ENCODE measurements at regions not wholly inside any gene's neighbourhood (a gene's known extent, or its start where the extent isn't known, plus 50 kb on each side); places are given as distances from the start of the nearest gene placed in this dataset.

DNA sequence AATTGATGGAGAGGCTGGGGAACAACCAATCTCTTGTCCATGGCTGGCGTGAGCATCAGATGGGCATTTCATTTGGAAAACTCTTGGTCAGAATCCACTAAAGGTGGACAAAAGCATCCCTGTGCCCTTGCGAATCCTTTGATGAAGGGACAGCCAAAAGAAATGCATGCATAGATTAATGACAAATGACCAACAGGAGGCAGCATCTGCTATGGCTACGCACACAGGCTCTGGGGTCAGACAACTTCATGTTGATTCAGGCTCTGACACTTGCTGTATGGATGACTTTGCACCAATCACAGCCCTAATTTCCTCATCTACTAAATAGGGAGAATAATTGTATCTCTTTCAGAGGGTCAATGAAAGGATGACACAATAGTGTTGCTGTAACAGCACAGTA, 117.5 kb downstream of the ASCL4 start:
- DNase-seq (ENCODE audit: low read depth): no peak

DNA sequence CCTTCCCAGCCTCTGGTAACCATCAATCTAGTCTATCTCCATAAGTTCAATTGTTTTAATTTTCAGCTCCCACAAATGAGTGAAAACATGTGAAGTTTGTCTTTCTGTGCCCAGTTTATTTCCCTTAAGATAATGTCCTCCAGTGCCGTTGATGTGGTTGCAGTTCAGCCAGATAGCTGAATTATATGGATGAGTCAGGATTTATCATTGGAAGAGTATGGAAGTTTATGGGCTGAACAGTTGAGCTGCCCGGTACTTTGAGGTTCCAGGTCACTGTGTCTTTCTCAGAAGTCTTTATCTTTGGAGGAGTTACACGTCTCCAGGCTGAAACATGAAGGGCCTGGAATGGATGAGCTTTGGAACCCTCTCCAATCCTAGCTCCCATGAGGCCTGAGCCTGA, 120.1 kb downstream of the ASCL4 start:
- DNase-seq (ENCODE audit: low read depth): no peak

DNA sequence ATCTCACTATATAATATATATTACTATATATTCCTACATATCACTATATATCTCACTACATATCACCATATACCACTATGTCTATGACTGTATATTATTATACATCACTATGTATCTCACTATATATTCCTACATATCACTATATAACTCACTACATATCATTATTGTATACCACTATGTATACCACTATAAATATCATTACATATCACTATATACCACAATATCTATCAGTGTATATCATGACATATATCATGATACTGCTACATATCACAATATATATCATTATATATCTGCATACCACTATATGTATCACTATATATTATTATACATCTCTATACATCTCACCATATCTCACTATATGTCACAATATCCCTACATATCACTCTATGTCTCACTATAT, 121.5 kb downstream of the ASCL4 start:
- DNase-seq (ENCODE audit: low read depth): no peak

DNA sequence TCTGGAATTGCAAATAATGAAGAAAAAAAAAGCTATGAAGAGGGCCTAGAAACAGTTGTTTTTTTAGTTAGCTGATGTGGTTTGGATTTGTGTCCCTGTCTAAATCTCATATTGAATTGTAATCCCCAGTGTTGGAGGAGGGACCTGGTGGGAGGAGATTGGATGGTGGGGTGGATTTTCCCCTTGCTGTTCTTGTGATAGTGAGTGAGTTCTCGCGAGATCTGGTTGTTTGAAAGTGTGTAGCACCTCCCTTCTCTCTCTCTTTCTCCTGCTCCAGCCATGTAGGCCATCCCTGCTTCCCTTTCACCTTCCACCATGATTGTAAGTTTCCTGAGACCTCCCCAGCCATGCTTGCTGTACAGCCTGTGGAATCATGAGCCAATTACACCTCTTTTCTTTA, 126.1 kb downstream of the ASCL4 start:
- no peak for DNase-seq (ENCODE audit: low read depth)

DNA sequence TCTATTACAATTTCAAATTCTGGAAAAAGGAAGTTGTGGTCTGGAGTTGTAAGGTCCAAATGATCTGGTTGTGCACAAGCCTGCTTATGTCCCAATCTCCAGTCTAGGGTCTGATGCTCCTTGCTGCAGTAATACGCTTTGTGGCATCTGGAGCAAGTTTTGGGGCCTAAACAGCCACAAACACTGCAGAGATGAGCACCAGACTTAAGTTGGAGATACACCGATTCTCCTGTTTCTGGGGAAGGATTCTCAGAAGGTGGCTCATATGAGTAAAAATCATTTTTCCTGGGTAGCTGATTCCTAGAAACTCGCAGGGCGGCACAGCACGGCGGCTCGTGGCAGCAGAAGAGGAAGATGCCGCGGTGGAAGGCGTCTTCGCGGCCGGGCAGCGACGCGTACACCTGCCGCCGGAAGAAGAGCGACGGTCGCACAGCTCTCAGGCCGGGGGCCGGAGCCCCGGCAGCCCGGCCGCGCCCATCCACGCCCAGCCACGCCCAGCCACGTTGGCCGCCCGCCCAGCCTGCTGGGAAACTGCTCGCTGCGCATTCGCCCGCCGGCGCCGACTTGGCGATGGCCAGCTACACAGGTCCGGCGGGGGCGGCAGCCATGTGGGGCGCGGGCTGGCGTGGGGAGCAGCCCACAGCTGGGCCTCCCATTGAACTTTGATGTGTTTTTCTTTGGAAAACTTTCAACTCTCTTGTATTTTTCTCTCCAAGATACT, 129.0 kb downstream of the ASCL4 start:
- DNase-seq (ENCODE audit: low read depth): no peak

DNA sequence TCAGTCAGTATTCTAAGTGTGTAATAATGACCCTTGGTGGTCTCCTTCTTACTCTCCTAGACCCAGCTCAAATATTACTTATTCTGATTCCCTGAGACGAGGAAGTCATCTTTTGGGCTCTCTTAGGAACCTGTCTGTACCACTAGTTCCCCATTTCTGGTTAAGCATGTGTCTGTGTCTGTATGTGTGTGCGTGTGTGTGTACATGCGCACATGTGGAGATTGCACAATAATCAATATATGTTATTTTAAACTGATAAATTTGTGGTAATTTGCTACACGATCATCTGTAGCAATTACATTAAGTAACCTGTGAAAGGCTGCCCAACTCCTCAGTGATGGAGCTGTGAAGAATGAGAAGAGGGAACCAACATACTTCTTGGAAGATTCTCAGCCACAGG, 132.2 kb downstream of the ASCL4 start:
- DNase-seq (ENCODE audit: low read depth): no peak

DNA sequence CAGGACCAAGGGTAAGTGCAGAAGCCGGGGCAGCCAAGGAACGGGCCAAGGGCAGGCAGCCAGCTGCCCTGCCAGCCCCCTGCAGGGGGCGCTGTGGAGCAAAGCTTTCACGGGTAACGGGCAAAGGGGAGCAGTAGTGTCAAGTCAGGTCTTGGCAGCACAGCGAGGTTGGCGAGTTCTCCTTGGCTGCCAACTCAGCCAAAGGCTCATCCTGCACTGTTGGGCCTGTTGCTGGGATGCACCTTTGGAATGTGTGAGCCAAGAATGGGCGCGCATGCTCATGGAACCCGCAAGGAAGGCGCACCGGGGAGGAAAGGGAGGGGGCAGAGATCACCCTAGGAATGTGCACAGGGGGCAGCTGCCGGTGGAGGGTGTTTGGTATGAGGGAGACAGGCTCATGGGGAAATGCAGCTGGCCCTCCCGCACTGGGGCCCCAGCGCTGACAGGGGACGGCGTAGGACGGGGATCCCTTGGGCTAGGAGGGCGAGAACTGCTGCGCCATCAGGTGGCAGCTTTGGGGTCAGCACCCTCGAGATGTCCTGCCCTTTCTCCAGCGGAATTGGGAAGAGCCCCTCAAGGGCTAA, 138.0 kb downstream of the ASCL4 start:
- DNase-seq (ENCODE audit: low read depth): peak; percentile 24

DNA sequence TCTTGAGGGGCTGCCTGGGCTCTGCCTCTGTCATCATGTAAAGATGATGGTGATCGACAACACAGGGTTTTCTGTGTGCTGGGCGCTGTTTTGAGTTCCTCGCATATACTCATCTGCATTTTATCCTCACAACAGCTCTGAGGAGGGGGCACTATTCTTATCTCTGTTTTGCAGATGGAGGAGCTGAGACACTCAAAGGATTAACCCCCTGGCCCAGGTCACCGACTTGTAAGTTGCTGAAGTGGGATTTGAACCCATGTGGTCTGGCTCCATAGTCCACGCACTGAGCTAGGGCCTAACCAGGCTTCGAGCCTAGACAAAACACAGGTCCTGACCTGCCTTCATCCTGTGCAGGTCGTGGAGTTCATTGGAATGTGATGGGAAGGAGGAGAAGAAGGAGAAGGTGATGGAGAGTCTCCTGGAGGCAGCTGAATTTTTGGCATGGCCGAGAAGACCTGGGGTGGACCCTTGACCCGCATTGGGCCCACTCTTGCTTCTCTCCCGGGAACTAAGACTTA, 140.0 kb downstream of the ASCL4 start:
- DNase-seq (ENCODE audit: low read depth): no peak

DNA sequence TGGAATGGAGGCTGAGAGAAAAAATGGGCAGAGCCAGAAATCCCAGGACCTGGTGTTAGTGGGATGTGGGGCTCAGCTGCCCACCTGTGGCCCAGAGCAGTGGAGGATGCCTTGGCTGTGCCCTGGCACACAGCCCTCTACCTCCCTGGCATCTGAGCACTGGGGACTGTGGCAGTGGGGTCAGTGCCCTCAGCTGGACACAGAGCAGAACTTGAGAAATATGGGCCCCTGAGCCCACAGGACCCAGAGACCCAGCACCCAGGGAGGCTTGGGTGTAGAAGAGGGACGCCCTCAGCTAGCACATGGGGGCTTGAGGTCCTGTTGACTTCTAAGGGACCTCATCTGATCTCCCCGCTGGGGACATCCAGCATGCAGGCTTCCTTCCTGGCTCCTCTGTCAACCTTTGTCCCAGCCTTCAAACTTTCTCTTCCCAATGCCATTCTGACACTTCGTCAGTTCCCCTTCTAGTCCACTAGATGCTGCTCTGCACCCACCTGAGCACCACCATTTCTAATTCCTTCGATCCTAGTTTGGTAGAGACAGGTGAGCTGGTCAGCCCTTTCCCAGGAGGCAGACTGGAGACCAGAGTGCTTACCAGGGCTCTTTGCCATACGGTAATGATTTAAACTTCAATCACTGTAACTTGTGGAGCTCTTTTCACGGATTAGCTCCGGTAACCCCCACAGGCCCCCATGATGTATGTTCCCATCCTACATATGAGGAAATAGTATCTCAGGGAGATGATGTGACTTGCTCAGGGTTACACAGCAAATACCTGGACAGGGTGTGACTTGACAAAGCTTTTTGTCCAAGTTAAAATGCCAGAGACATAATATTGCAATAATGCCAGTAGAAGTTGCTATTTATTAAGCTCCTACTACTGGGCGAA, 143.7 kb downstream of the ASCL4 start:
- no peak for DNase-seq (ENCODE audit: low read depth)

DNA sequence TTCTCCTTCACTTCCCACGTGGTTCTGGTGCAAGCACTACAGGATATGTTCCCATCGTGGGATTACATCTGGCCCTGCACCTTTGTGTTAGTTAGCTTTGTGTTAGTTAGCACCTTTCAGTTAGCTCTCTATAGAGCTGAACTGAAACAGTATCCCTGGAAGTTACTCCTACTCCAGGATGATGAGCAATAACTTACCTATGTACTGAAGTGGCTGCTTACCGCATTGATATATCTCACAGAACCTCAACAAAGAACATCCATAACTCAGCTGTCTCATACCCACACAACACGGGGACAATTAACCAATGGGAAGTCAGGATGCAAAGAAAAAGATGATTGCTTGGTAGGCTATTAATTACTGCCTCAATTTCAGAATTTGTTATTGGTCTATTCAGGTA, 146.6 kb downstream of the ASCL4 start:
- no peak for DNase-seq (ENCODE audit: low read depth)

DNA sequence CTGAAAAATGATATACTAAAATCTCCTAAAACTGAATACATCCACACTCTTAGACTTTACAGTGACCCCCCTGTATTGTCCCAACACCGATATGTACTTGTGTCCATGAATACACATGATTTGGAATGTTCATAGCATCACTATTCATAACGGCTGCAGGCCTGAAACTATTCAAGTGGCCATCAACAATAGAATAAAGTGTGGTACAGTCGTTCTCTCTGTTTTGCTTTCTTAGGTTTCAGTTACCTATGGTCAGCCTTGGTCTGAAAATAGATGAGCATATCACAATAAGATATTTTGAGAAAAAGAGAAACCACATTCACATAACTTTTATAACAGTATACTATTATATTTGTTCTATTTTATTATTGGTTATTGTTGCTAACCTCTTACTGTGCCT, 150.6 kb downstream of the ASCL4 start:
- DNase-seq (ENCODE audit: low read depth): no peak

DNA sequence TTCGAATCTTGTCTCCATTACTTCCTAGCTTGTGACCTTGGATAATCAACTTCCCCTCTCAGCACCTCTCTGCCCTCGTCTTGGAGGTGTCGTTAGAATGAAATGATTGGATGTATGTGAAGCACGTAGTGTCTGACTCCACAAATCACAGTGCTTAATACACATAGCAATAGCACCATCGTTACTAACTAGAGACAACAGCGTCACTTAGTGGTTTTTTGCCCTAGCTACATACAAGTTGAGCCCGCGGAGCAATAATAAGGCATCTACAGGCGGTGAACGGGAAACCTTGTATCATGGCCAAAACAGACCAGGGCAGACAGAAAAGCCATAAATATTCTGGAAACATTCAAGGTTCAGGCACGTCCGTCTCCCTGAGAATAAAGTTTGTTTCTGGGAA, 154.9 kb downstream of the ASCL4 start:
- DNase-seq (ENCODE audit: low read depth): no peak

DNA sequence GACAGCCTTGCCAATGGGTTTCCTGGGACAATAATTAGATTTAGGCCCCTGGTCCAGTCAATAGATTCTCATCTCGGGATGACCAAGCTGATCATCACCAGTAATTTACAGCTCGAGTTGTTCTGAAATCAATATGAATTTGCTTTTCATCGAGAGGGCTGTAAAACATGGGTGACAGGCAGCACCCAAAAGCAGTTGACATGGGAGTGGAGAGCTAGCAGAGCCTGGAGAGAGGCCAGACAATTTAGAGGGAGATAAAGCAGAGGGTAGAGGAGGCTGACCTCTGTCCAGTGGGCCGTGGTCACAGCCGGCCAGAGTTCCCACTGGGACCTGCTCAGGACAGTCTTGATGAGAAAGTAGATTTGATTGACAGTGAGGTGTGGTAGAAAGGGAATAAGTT, 157.3 kb downstream of the ASCL4 start:
- DNase-seq (ENCODE audit: low read depth): no peak

DNA sequence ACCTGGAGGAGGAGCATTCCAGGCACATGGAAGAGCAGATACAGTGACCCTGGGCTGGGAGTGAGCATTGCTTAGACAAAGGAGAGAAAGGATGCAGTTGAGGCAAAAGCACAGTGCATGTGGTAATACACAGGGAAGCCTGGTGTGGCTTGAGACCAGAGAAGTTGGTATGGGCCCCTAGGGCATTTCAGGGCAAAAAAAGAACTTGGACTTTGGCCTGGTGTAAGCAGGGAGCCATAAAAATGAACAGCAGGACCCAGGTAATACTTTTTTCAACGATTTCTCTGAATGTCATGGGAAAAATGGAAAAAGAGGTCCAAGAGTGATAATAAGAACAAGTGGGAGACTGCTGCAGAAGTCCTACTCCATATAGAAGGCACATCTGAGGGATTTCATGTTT, 163.9 kb downstream of the ASCL4 start:
- DNase-seq (ENCODE audit: low read depth): no peak

DNA sequence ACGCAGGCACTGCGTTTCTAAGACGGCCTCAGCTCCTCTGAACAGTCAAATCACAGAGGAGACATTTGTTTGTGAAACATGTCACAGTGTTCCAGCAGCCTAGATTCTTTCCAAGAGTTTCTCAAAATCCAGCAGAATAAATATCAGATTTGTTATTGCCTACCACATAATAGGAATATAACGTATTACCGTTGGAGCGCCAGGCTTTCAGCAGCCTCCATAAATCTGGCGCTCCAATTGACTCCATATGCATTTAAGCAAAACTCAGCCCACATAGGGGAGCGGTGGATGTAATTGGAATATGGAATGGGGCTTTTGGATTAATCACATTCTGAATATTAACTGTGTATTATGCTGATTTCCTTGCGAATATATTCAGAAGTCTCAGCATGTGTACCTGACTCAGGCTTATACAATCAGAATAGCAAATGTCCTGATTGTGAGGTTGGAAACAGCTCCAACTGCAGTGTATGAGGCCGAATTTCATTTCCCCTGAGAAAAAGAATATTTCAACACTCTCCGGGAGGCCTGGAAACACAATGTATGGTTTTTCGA, 174.0 kb downstream of the ASCL4 start:
- no peak for DNase-seq (ENCODE audit: low read depth)

DNA sequence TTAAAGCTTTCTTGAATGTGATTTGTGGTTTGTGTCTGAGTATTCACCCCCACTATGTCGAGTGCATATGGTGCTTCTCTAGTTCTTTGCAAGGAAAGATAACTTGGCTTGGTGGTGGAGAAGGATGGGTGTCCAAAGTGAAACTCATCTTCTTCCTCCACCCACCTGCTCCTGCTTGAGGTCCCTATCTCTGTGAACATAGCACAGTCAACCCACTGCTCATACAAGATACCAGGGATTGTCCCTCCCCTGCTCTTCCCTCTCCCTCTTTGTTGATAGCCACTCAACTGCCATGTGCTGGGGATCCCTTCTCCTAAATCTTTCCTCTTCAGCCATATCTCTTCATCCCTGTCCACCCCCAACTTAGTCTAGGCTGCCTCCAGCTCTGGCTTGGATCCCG, 176.5 kb downstream of the ASCL4 start:
- no peak for DNase-seq (ENCODE audit: low read depth)

DNA sequence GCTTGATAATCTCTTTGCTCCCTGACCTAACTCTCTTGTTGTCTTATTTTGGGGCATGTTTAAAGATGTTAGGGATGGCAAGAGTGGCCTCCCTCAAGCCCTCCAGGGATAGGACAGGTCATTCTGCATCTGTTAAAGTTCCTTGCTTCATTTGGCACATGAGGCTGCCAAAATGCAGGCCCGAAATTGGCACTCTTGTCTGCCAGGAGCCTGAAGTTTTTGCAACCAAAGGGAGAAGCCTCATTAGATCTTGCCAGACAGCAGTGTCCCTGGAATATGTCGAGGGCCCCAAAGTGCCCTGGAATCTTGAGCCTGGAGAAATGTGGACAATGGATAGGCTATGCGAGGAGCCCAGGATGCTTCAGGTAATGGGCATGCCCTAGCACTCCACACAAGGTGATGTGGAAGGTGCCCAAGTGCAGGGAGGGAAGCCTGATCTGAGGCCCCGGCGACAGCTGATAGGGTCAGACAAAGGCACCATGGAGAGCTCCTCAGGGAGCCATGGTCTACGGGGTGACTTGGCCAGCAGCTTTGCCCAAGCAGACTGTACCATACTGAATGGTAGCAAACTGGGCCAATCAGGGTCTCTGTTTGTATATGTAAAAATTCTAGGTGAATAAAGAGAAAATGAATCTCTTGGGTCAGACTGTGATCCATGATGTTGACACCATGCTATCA, 173.0 kb upstream of the WSCD2 start:
- DNase-seq (ENCODE audit: low read depth): no peak

DNA sequence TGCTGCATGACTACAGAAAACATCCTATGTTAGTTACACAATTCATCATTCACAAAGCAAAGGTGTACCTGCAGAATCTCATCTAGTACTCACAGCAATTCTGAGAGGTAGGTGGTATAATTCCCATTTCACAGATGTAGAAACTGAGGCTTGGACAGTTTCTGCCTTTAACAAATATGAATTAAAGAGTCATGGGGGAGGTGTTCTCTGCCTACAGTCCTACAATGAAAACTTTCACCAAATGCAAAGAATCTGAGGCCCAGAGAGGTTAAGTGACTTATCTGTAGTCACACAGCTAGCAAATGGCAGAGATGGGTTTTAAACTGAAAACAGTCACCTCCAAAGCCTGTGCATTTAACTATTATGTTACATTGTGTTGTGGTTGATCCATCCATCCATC, 171.6 kb upstream of the WSCD2 start:
- no peak for DNase-seq (ENCODE audit: low read depth)

DNA sequence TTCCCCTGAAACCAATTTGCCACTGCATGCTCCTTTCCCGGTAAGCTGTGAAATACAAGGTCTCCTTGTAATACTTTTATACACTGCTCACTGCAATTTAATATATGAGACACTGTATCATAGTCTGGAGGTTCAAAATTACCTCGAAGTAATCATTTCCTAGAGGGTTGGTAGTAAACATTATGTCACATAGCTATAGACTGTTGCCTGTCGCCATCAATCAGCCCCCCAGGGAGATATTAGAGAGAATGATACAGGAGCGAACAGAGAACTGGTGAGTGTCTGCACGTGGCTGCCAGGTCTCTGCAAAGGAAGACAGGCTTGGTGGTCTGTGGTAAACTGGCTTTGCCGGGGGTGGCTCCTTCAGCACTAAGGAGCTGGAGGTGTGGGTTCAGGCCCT, 165.5 kb upstream of the WSCD2 start:
- DNase-seq (ENCODE audit: low read depth): no peak

DNA sequence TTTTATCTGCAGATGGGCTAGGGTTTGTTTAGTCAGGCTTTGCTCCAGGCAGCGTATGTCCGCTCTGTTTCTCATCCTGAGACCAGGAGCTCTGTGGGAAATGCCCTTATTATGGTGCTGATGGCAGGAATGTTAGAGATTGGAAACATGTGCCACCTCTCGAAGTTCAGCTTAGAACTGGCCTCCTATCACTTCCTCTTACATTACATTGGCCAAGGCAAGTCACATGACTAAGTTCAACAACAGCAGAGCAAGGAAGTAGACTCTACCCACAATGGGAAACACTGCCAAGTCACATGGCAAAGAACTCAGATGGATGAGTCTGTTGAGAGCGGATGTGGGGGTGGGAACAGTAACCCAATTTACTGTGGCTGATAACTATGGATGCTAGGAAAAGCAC, 161.9 kb upstream of the WSCD2 start:
- no peak for DNase-seq (ENCODE audit: low read depth)

DNA sequence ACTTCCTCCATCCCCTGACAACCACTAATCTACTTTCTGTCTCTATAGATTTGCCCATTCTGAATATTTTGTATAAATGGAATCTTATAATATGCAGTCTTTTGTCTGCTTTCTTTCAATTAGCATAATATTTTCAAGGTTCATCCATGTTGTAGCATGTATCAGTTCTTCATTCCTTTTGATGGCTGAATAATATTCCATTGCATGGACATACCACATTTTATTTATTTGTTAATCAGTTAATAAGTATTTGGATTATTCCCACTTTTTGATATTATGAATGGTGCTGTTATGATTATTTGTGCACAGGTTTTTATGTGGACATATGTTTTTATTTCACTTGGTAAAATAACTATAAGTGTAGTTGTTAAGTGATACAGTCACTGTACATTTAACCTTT, 155.1 kb upstream of the WSCD2 start:
- DNase-seq (ENCODE audit: low read depth): no peak

DNA sequence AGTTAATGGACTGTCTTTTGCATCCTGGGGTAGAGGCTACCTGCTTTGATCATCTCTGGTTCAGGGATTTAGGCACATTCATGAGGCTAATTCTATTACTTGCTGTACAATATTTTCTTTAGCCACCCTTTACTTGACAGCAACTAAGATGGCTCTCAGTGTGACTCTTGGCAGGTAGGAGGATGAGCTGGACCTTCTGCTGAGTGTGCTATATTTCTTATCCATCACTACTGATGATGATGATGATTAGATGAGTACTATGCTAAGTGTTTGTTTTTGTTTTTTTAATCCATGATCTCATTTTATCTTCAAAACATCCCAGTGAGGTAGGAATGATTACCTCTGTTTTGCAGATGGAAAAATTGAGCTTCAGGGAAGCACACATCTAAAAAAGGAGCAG, 152.8 kb upstream of the WSCD2 start:
- no peak for DNase-seq (ENCODE audit: low read depth)
